Stimulated activated memory B cell treated with anti-CD40 and anti-IgM and Interleukin-4, amounts not matched to agents 10 μg/mL and 1 μg/mL and 100 μg/mL, for 72 hours (primary cell): ENCODE measurements at regions not wholly inside any gene's neighbourhood (a gene's known extent, or its start where the extent isn't known, plus 50 kb on each side); places are given as distances from the start of the nearest gene placed in this dataset.

ENCODE experiments used
- ATAC-seq: fragments of 150-1000 bp; cut with Tn5 transposase; 2 replicates; pipeline ENCODE4 v1.10.0; 2021
- H3K27ac Mint-ChIP-seq: one replicate; pipeline ENCODE4 v1.8.0; 2022; ENCODE audit warnings: mild to moderate bottlenecking, mixed read lengths
- H3K27me3 Mint-ChIP-seq: one replicate; pipeline ENCODE4 v1.8.0; 2022; ENCODE audit warnings: mixed read lengths
- H3K36me3 Mint-ChIP-seq: one replicate; pipeline ENCODE4 v1.8.0; 2022; ENCODE audit warnings: mixed read lengths
- H3K4me1 Mint-ChIP-seq: one replicate; pipeline ENCODE4 v1.8.0; 2022; ENCODE audit warnings: mixed read lengths
- H3K4me3 Mint-ChIP-seq: one replicate; pipeline ENCODE4 v1.8.0; 2022; ENCODE audit warnings: mild to moderate bottlenecking, moderate library complexity, mixed read lengths
- H3K9me3 Mint-ChIP-seq: one replicate; pipeline ENCODE4 v1.8.0; 2022; ENCODE audit warnings: mixed read lengths

DNA sequence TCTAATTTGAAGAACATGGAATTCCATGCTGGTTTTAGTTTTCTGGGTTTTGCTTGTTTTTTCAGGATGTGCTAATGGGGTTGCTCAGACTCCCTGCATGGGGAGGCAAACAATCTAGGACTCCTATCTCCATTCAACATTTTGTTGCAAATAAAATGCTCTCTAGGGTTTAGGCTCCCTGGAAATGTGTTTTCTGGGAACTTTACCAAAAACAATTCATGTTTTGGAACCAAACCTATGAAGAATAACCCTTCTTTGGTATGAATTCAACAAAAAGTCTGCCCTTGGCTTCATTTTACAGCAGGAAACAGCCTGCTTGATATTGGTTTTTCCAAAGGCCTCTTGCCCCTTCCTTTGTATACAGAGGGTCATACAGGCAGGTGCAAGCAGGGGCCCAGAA is 217.7 kb downstream of the FOXA2 start:
- ATAC-seq = no peak
- Mint-ChIP-seq H3K27me3 (no peaks in the 10 kb centered on the region), H3K4me3 (no peak overlapping the region), H3K4me1 (peaks cover 16% of the 10 kb centered on the region), H3K27ac (no peak overlapping the region), H3K36me3 (no peaks in the 10 kb centered on the region), H3K9me3 (peaks cover 6% of the 10 kb centered on the region)

DNA sequence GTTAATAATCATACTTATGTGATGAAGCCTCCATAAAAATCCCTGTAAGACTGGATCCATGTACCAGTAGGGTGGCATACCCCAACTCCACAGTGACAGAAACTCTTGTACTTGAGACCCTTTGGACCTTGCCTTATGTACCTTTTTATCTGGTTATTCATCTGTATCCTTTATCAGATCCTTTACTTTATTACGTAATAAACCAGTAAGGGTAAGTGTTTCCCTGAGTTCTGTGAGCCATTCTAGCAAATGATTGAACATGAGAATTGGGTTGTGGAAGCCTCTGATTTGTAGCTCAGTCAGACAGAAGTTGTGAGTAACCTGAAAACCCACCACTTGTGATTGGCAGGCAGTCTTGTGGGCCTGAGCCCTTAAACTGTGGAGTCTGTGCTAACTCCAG is 229.7 kb downstream of the FOXA2 start:
- H3K9me3 Mint-ChIP-seq = peaks cover 5% of the 10 kb centered on the region
- no peaks in the 10 kb centered on the region for H3K36me3 Mint-ChIP-seq
- ATAC-seq = no peak
- H3K27me3 Mint-ChIP-seq = no peaks in the 10 kb centered on the region
- no peak overlapping the region for H3K27ac Mint-ChIP-seq
- H3K4me3 Mint-ChIP-seq = no peak overlapping the region
- no peaks in the 10 kb centered on the region for H3K4me1 Mint-ChIP-seq

DNA sequence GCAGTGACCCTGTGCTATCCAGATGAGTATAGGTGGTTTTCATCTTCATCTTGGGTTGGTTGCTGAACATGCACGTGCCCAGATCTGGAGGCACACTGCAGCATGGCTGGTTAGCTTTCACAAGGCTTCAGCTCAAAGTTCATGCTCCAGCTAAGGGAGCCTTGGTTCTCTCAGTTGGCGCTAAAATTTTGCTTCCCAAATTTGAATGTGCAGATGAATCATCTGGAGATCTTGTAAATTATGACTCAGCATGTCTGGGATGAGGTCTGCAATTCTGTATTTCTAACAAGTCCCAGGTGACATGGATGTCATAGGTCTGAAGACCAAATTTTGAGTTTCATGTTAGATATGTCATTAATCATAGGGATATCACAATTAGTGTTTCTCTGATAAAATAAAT is 230.8 kb downstream of the FOXA2 start:
- no peaks in the 10 kb centered on the region for H3K9me3 Mint-ChIP-seq
- H3K27ac Mint-ChIP-seq = no peak overlapping the region
- H3K36me3 Mint-ChIP-seq = no peaks in the 10 kb centered on the region
- H3K4me3 Mint-ChIP-seq = no peak overlapping the region
- no peak for ATAC-seq
- no peaks in the 10 kb centered on the region for H3K4me1 Mint-ChIP-seq
- peaks cover 10% of the 10 kb centered on the region for H3K27me3 Mint-ChIP-seq

DNA sequence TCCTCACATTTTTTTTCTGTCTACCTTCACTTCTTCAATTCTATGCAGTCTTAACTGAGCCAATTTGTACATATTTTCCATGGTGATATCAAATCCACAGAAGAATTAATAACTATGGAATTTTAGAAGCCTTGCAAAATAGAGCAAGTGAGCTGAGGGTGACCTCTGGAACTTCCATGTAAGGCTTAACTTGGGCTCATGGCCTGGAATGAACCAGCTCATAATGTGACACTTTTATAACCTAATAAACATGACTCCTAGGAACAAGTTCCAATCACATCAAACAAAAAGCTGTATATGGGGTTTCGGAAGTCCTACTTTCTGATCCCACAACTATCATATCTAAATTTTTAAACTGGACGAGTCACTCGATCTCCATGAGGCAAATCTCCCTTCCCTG is 232.4 kb downstream of the FOXA2 start:
- Mint-ChIP-seq H3K9me3 (no peaks in the 10 kb centered on the region), H3K36me3 (no peaks in the 10 kb centered on the region), H3K27ac (no peak overlapping the region), H3K4me1 (peaks cover 1% of the 10 kb centered on the region), H3K27me3 (peaks cover 12% of the 10 kb centered on the region), H3K4me3 (no peak overlapping the region)
- ATAC-seq = no peak

- Mint-ChIP-seq H3K4me3 (no peak overlapping the region), H3K4me1 (peaks cover 9% of the 10 kb centered on the region), H3K9me3 (no peaks in the 10 kb centered on the region), H3K27me3 (peaks cover 18% of the 10 kb centered on the region), H3K27ac (no peak overlapping the region), H3K36me3 (no peaks in the 10 kb centered on the region)
- no peak for ATAC-seq
These were observed 233.7 kb downstream of the FOXA2 start for GRCh38 chr20:22350624-22351023.

GRCh38 chr20:22348010-22348409 is 236.4 kb downstream of the FOXA2 start:
- no peaks in the 10 kb centered on the region for H3K9me3 Mint-ChIP-seq

DNA sequence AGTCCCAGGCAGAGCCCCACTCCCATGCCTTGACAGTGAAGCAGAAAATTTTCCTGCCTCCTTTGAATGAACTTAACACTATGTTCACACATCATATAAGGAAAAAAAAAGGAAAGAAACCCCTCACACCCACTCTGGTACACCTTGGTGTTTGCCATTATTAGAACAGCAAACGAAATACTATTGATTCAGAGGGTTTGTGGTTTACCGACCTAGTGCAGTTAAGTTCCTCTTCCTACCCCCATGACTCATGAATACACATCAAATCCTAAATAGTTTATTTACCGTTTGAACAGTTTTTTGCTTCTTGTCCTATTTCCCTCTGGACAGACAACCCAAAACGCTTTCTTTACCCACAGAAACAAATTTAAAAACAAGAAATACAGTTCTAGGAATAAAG is 237.7 kb downstream of the FOXA2 start:
- Mint-ChIP-seq H3K36me3 (no peaks in the 10 kb centered on the region), H3K4me3 (no peak overlapping the region), H3K4me1 (peaks cover 9% of the 10 kb centered on the region), H3K27me3 (peaks cover 18% of the 10 kb centered on the region), H3K9me3 (no peaks in the 10 kb centered on the region), H3K27ac (no peak overlapping the region)
- no peak for ATAC-seq

More at GRCh38 chr20:22348010-22348409, 236.4 kb downstream of the FOXA2 start:
- Mint-ChIP-seq H3K4me1 (peaks cover 9% of the 10 kb centered on the region), H3K27ac (no peak overlapping the region), H3K36me3 (no peaks in the 10 kb centered on the region), H3K4me3 (no peak overlapping the region), H3K27me3 (peaks cover 18% of the 10 kb centered on the region)
- ATAC-seq = no peak

- peaks cover 9% of the 10 kb centered on the region for H3K4me1 Mint-ChIP-seq
- no peaks in the 10 kb centered on the region for H3K36me3 Mint-ChIP-seq
- H3K27me3 Mint-ChIP-seq = peaks cover 17% of the 10 kb centered on the region
- no peak overlapping the region for H3K27ac Mint-ChIP-seq
- H3K4me3 Mint-ChIP-seq = no peak overlapping the region
- no peak for ATAC-seq
- no peaks in the 10 kb centered on the region for H3K9me3 Mint-ChIP-seq
These were observed 240.8 kb downstream of the FOXA2 start for GRCh38 chr20:22343612-22344011.

GRCh38 chr20:22342410-22342809 is 242.0 kb downstream of the FOXA2 start:
- H3K36me3 Mint-ChIP-seq = no peaks in the 10 kb centered on the region
- H3K27ac Mint-ChIP-seq = no peak overlapping the region
- H3K9me3 Mint-ChIP-seq = no peaks in the 10 kb centered on the region
- peaks cover 9% of the 10 kb centered on the region for H3K4me1 Mint-ChIP-seq
- H3K27me3 Mint-ChIP-seq = peaks cover 15% of the 10 kb centered on the region
- ATAC-seq = no peak
- H3K4me3 Mint-ChIP-seq = no peak overlapping the region

- peaks cover 11% of the 10 kb centered on the region for H3K27me3 Mint-ChIP-seq
- H3K27ac Mint-ChIP-seq = no peak overlapping the region
- H3K4me3 Mint-ChIP-seq = no peak overlapping the region
- ATAC-seq = no peak
- H3K9me3 Mint-ChIP-seq = no peaks in the 10 kb centered on the region
- H3K36me3 Mint-ChIP-seq = no peaks in the 10 kb centered on the region
- peaks cover 2% of the 10 kb centered on the region for H3K4me1 Mint-ChIP-seq
These were observed 242.9 kb downstream of the FOXA2 start for GRCh38 chr20:22341508-22341907.

- no peaks in the 10 kb centered on the region for H3K4me1 Mint-ChIP-seq
- H3K9me3 Mint-ChIP-seq = no peaks in the 10 kb centered on the region
- H3K4me3 Mint-ChIP-seq = no peak overlapping the region
- H3K27ac Mint-ChIP-seq = no peak overlapping the region
- ATAC-seq = no peak
- H3K27me3 Mint-ChIP-seq = peaks cover 8% of the 10 kb centered on the region
- no peaks in the 10 kb centered on the region for H3K36me3 Mint-ChIP-seq
These were observed 244.4 kb downstream of the FOXA2 start for GRCh38 chr20:22339946-22340345.

DNA sequence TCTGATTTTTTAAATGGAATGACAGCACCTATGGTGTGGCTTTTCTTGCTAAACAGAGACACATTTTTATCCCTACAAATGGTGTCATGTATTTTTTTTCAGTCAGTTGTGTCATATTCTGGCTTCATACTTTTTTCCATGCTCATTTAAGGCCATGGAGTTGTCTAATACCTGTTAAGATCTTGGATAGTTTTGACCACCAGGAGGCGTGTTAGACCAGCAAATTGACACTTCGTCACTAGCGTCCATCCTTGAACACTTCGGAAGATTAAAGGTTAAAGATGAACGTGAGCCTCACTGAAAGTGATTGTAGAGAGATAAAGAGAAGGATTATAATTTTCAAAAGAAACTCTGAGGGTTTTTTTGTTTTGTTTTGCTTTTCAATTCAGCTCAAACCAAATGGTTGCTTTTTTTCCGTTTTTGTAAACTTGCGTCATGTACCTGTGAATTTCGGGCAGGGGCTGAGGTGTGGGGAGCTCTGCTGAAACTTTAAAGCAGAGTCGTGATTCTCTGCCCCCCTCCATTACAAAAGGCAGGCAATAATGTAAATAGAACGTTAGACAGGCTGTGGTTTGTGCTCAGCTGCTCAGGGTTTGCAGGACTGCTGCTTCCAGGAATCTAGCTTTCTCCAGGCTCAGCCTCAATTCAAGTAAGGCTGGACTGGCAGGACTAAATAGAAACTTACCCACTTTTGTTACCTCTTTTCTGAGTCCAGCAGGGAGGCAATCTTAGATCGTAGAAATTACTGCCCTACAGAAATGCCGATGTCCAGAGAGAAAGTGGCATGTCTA is 245.1 kb downstream of the FOXA2 start:
- peak; percentile 45 for ATAC-seq
- Mint-ChIP-seq H3K36me3 (no peaks in the 10 kb centered on the region), H3K4me3 (no peak overlapping the region), H3K9me3 (no peaks in the 10 kb centered on the region), H3K4me1 (no peaks in the 10 kb centered on the region), H3K27me3 (peaks cover 8% of the 10 kb centered on the region), H3K27ac (no peak overlapping the region)

GRCh38 chr20:22338140-22338708 is 246.1 kb downstream of the FOXA2 start:
- no peak for ATAC-seq
- H3K4me1 Mint-ChIP-seq = no peaks in the 10 kb centered on the region

GRCh38 chr20:22335210-22335609 is 249.2 kb downstream of the FOXA2 start:
- Mint-ChIP-seq H3K27me3 (peaks cover 22% of the 10 kb centered on the region), H3K4me3 (no peak overlapping the region), H3K4me1 (no peaks in the 10 kb centered on the region), H3K27ac (no peak overlapping the region), H3K36me3 (no peaks in the 10 kb centered on the region), H3K9me3 (no peaks in the 10 kb centered on the region)
- no peak for ATAC-seq

More at GRCh38 chr20:22338140-22338708, 246.1 kb downstream of the FOXA2 start:
- Mint-ChIP-seq H3K36me3 (no peaks in the 10 kb centered on the region), H3K27me3 (peaks cover 9% of the 10 kb centered on the region), H3K4me3 (no peak overlapping the region), H3K9me3 (no peaks in the 10 kb centered on the region), H3K27ac (no peak overlapping the region)

DNA sequence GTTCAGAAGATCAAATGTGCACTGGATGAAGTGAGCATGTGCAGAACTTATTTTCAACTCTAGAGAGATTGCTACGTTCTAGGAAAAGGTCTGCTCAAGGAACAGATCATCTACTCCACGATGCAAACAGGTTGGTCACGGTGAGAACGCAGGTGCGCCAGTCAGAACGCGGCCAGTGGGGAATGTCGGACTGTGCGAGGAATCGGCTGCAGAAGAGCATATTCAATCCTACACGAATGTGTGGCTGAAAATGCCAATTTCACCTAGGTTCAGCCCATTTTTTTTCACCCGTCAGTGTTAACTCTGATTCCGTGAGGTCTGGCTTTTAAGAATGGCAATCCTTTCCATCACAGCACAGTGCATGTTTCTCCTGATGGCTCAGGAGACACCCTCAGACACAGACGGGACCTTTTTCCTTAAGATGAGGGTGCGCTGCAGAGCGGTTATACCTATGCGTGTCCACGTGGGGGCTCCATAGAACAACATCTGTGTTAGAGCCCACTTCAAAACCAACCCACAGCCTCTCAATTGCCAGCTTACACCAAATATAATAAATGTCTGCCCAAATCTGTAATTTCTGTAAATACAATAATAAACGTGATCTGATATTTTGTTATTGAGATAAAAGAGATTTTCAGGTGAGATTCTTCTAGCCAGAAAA is 250.4 kb downstream of the FOXA2 start:
- Mint-ChIP-seq H3K27ac (no peak overlapping the region), H3K9me3 (no peaks in the 10 kb centered on the region), H3K36me3 (no peaks in the 10 kb centered on the region), H3K4me1 (no peaks in the 10 kb centered on the region), H3K27me3 (peaks cover 14% of the 10 kb centered on the region), H3K4me3 (no peak overlapping the region)
- no peak for ATAC-seq

DNA sequence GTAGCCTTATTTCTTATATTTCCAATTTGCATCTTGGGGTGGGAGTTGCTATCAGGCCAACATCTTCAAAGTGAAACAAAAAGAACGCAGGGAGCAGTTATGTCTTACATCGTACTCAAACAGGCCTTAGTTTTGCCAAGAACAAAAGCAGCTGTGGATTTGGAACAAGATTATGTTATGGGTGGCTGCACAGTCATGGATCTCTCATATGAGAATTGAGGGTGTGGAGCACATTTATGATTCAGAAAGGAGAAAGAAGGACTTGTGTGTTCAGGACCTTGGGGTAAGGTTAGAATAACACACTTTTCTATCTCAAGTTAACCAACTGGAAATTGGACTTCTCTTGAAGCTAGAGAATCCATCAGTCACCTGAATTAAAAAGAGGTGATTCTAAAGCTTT is 259.9 kb downstream of the FOXA2 start:
- H3K4me3 Mint-ChIP-seq = no peak overlapping the region
- H3K36me3 Mint-ChIP-seq = no peaks in the 10 kb centered on the region
- no peaks in the 10 kb centered on the region for H3K9me3 Mint-ChIP-seq
- H3K27ac Mint-ChIP-seq = no peak overlapping the region
- H3K4me1 Mint-ChIP-seq = no peaks in the 10 kb centered on the region
- no peak for ATAC-seq
- no peaks in the 10 kb centered on the region for H3K27me3 Mint-ChIP-seq
